Suprapubic skin (tissue), 4 donors: ENCODE measurements at regions not wholly inside any gene's neighbourhood (a gene's known extent, or its start where the extent isn't known, plus 50 kb on each side); places are given as distances from the start of the nearest gene placed in this dataset.

Source experiments
- DNase-seq, 2 donors: peaks; one replicate each; pipeline ENCODE4 v3.0.0-alpha.2; 2019; ENCODE audit warnings: low spot score in 2 of 2
- H3K27ac ChIP-seq: fragments of 200-600 bp; sonication (generic); one replicate; pipeline ENCODE4 v1.5.1; 2019
- H3K27me3 ChIP-seq: fragments of 200-600 bp; sonication (generic); one replicate; pipeline ENCODE4 v1.5.1; 2019
- H3K36me3 ChIP-seq: fragments of 200-600 bp; sonication (generic); one replicate; pipeline ENCODE4 v1.5.1; 2019
- H3K4me1 ChIP-seq: fragments of 200-600 bp; sonication (generic); one replicate; pipeline ENCODE4 v1.5.1; 2019
- H3K4me3 ChIP-seq: fragments of 200-600 bp; sonication (generic); one replicate; pipeline ENCODE4 v1.5.1; 2019; ENCODE audit warnings: mild to moderate bottlenecking
- H3K9me3 ChIP-seq: fragments of 200-600 bp; sonication (generic); one replicate; pipeline ENCODE4 v1.5.1; 2019
- EP300 ChIP-seq: sonication (generic); formaldehyde crosslinking; IDR thresholded peaks from one replicate; pipeline ENCODE4 v1.6.1; 2017; ENCODE audit warnings: antibody characterized with exemption
- POLR2A ChIP-seq, 2 donors: fragments of 450-650 bp; IDR thresholded peaks; one replicate each; pipeline ENCODE4 v1.6.1; 2017; ENCODE audit warnings: antibody characterized with exemption in 2 of 2, mild to moderate bottlenecking in 2 of 2, moderate library complexity in 2 of 2
- POLR2AphosphoS5 ChIP-seq, 3 donors: sonication (generic); formaldehyde crosslinking; IDR thresholded peaks; one replicate each; pipeline ENCODE4 v1.6.1; 2017; ENCODE audit warnings: antibody characterized with exemption in 3 of 3
- WGBS: methylation state at CpG from one replicate; pipeline ENCODE4 v1.1.5; 2018; 5-methylcytosine and 5-hydroxymethylcytosine counted together
- TF ChIP-seq, protein P1 (sequence below), 2 donors: fragments of 200-600 bp in 1 of 2; fragments of 450-650 bp in 1 of 2; sonication (generic) in 1 of 2; IDR thresholded peaks; one replicate each; pipeline ENCODE4 v1.5.1; 2016 to 2019; ENCODE audit warnings: antibody characterized with exemption in 2 of 2, mild to moderate bottlenecking in 1 of 2, moderate library complexity in 1 of 2

DNA sequence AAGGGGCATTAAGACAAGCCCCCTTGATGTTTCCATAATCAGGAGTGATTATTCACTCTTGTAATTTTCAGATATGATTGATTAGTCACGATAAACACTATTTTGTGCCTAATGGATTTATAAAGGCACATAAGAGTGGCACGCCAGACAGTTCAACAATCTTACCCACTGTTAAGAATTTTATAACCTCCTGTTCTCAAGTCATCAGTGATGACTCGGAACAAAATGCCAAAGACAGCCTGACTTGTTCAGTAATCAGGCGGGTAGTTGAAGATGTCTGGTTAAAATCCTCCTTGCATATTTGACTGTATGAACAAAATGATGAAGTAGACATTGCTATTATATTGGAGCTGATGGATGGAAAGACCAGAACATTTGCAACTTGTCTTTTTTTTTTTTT, 212.1 kb upstream of the RMST start:
- H3K27me3 ChIP-seq: no peaks in the 10 kb centered on the region
- H3K27ac ChIP-seq: no peak overlapping the region
- H3K4me3 ChIP-seq: no peak overlapping the region
- WGBS: 89% methylated on average over 4 of the region's 4 CpGs
- no peaks in the 10 kb centered on the region for H3K9me3 ChIP-seq
- TF ChIP-seq EP300 (no peak), POLR2A (IDR thresholded peaks at IDR 0.05) (no peak), POLR2AphosphoS5 (IDR thresholded peaks at IDR 0.05) (no peak)
- TF ChIP-seq, protein P1, sequence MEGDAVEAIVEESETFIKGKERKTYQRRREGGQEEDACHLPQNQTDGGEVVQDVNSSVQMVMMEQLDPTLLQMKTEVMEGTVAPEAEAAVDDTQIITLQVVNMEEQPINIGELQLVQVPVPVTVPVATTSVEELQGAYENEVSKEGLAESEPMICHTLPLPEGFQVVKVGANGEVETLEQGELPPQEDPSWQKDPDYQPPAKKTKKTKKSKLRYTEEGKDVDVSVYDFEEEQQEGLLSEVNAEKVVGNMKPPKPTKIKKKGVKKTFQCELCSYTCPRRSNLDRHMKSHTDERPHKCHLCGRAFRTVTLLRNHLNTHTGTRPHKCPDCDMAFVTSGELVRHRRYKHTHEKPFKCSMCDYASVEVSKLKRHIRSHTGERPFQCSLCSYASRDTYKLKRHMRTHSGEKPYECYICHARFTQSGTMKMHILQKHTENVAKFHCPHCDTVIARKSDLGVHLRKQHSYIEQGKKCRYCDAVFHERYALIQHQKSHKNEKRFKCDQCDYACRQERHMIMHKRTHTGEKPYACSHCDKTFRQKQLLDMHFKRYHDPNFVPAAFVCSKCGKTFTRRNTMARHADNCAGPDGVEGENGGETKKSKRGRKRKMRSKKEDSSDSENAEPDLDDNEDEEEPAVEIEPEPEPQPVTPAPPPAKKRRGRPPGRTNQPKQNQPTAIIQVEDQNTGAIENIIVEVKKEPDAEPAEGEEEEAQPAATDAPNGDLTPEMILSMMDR (IDR thresholded peaks at IDR 0.05): no peak
- H3K4me1 ChIP-seq: no peaks in the 10 kb centered on the region
- no peak for DNase-seq
- no peaks in the 10 kb centered on the region for H3K36me3 ChIP-seq

DNA sequence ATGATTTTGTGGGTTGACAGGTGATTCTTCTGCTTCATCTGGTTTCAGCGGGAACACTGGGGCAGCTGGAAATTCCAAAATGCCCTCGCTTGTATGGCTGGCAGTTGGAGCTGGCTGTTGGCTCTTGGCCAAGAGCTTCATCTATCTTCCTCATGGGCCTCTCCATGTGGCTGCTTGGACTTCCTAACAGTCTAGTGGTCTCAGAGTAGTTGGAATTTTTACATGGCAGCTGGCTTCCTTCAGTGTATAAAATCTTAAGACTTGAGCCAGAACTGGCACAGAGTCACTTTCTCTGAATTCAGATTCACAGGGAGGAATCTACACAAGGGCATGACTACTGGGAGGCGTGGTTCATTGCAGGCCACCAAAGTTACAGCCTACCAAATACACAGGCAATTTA, 204.9 kb upstream of the RMST start:
- WGBS: 58% methylated on average over 3 of the region's 3 CpGs
- Histone ChIP-seq H3K36me3 (no peaks in the 10 kb centered on the region), H3K27ac (no peak overlapping the region), H3K27me3 (no peaks in the 10 kb centered on the region), H3K9me3 (no peaks in the 10 kb centered on the region), H3K4me3 (no peak overlapping the region), H3K4me1 (no peaks in the 10 kb centered on the region)
- DNase-seq: no peak
- TF ChIP-seq, protein P1 (IDR thresholded peaks at IDR 0.05): no peak
- no peak for TF ChIP-seq POLR2AphosphoS5 (IDR thresholded peaks at IDR 0.05)

DNA sequence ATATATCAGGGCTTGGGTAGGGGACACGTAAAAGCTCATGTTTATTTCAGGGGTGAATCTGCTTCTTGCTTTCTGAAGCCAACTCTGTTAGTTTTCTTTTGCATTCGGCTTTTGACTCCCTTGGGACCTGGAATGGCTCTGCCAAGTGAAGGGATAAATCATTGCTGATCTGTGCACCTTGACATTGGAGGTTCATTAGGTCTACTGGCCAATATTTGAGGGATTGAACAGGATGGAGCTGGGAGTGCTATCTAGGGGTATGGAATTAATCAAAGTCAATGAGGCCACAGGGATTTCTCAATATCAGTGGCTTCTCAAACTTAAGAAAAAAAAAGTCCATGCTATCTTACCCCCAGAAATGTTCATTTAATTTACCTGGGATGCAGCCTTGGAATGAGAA, 203.5 kb upstream of the RMST start:
- H3K9me3 ChIP-seq: no peaks in the 10 kb centered on the region
- H3K27me3 ChIP-seq: no peaks in the 10 kb centered on the region
- no peak for DNase-seq
- WGBS: 58% methylated on average over 2 of the region's 2 CpGs
- no peaks in the 10 kb centered on the region for H3K36me3 ChIP-seq
- no peak for TF ChIP-seq EP300
- TF ChIP-seq POLR2AphosphoS5 (IDR thresholded peaks at IDR 0.05): no peak
- no peak for TF ChIP-seq POLR2A (IDR thresholded peaks at IDR 0.05)
- TF ChIP-seq, protein P1 (IDR thresholded peaks at IDR 0.05): no peak
- no peaks in the 10 kb centered on the region for H3K4me1 ChIP-seq
- H3K4me3 ChIP-seq: no peak overlapping the region
- H3K27ac ChIP-seq: no peak overlapping the region

DNA sequence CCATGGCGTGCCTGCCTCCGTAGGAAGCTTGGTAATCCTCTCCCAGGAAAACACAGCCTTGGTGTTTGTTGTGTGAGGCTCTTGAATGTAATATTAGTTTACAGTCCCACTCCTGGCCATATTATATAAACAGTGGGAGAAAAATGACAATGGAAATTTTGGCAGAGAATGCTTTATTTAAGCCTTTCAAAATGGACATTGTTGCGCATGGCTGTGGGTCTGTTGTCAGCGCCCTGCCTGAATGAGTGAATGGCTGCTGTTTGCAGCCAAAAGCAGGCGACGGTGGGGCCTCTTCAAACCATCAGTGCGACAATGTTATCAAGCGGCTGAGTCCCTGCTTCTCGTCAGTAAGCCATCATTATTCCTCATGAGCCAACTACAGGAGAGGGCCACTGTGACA, 201.8 kb upstream of the RMST start:
- no peaks in the 10 kb centered on the region for H3K4me1 ChIP-seq
- no peak for DNase-seq
- TF ChIP-seq EP300 (no peak), POLR2A (IDR thresholded peaks at IDR 0.05) (no peak), POLR2AphosphoS5 (IDR thresholded peaks at IDR 0.05) (no peak)
- TF ChIP-seq, protein P1 (IDR thresholded peaks at IDR 0.05): no peak
- H3K4me3 ChIP-seq: no peak overlapping the region
- H3K9me3 ChIP-seq: no peaks in the 10 kb centered on the region
- WGBS: 91% methylated on average over 8 of the region's 9 CpGs
- no peak overlapping the region for H3K27ac ChIP-seq
- H3K27me3 ChIP-seq: no peaks in the 10 kb centered on the region
- no peaks in the 10 kb centered on the region for H3K36me3 ChIP-seq

DNA sequence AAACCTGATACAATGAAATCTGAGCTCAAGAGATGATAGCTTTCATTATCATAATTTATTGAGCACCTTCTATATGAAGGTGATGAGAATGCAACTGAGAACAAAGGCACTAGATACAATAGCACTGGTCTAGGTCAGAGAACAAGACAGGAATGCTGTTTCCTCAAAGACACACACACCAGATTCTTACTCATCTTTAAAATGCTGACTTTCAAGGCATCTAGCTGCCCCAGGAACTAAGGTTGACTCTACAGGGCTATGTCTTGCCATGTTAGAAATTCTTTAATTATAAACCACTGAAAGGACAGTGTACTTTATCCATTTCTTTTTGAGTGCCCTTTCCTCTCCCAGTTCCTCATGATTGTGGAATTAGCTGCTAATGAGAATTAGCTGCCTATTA, 195.4 kb upstream of the RMST start:
- H3K27me3 ChIP-seq: no peaks in the 10 kb centered on the region
- DNase-seq: no peak
- H3K27ac ChIP-seq: no peak overlapping the region
- no peak for TF ChIP-seq POLR2A (IDR thresholded peaks at IDR 0.05)
- TF ChIP-seq EP300: no peak
- no peak for TF ChIP-seq POLR2AphosphoS5 (IDR thresholded peaks at IDR 0.05)
- TF ChIP-seq, protein P1 (IDR thresholded peaks at IDR 0.05): no peak
- no peaks in the 10 kb centered on the region for H3K4me1 ChIP-seq
- H3K4me3 ChIP-seq: no peak overlapping the region
- no peaks in the 10 kb centered on the region for H3K36me3 ChIP-seq
- no peaks in the 10 kb centered on the region for H3K9me3 ChIP-seq
